ENCODE measurements at regions not wholly inside any gene's neighbourhood (a gene's known extent, or its start where the extent isn't known, plus 50 kb on each side); places are given as distances from the start of the nearest gene placed in this dataset.

- Histone ChIP-seq H3K9me3 (no peaks in the 10 kb centered on the region), H3K4me1 (no peaks in the 10 kb centered on the region), H3K4me3 (no peak overlapping the region), H3K27ac (no peak overlapping the region), H3K27me3 (peaks cover 0 to 37% (median 5%) of the 10 kb centered on the region in 3 donors), H3K36me3 (no peaks in the 10 kb centered on the region)
- 83 to 85% methylated on average over 13 of the region's 13 CpGs for WGBS, 2 donors
- TF ChIP-seq CTCF (IDR thresholded peaks at IDR 0.05) (no peak), POLR2A (IDR thresholded peaks at IDR 0.05) (no peak), POLR2AphosphoS5 (IDR thresholded peaks at IDR 0.05) (no peak), EP300 (IDR thresholded peaks at IDR 0.05) (no peak)
- intact Hi-C loops (cut with DNase I), result no loop called here
- no peak for DNase-seq
Observed at GRCh38 chr11:119976805-119977560, 160.9 kb downstream of the TRIM29 start.

GRCh38 chr11:119975561-119976152 lies 162.3 kb downstream of the TRIM29 start:
- WGBS, 2 donors, result 38 to 78% methylated on average over 15 of the region's 15 CpGs
- no peaks in the 10 kb centered on the region for H3K4me1 ChIP-seq
- H3K27me3 ChIP-seq, result peaks cover 0 to 37% (median 5%) of the 10 kb centered on the region in 3 donors
- TF ChIP-seq POLR2AphosphoS5 (IDR thresholded peaks at IDR 0.05) (no peak), CTCF (IDR thresholded peaks at IDR 0.05) (no peak), EP300 (IDR thresholded peaks at IDR 0.05) (no peak), POLR2A (IDR thresholded peaks at IDR 0.05) (no peak)
- no peaks in the 10 kb centered on the region for H3K36me3 ChIP-seq
- DNase-seq, result no peak
- H3K27ac ChIP-seq, result no peak overlapping the region
- H3K4me3 ChIP-seq, result no peak overlapping the region
- intact Hi-C loops (cut with DNase I), result no loop called here
- no peaks in the 10 kb centered on the region for H3K9me3 ChIP-seq

DNA sequence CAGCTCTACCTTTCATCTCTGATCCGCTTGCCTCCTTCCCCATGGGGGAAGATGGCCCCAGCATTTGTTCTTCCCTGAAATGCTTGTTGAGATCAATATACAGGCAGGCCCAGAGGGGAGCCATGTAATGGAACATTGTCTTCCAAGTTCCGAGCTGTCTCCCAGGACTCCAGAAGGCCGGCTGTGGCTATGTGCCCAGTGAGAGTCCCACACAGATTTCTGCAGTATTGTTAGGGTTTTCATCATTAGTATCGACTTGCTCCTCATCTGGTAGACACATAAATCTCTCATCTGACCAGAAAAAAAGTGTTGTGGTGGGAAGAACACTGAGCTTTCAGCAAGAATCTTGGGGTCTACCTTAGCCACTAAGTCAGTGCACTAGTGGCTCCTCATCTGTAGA lies 163.4 kb downstream of the TRIM29 start:
- peaks cover 0 to 30% (median 5%) of the 10 kb centered on the region in 3 donors for H3K27me3 ChIP-seq
- intact Hi-C loops (cut with DNase I), result no loop called here
- 80 to 91% methylated on average over 4 of the region's 4 CpGs for WGBS, 2 donors

DNA sequence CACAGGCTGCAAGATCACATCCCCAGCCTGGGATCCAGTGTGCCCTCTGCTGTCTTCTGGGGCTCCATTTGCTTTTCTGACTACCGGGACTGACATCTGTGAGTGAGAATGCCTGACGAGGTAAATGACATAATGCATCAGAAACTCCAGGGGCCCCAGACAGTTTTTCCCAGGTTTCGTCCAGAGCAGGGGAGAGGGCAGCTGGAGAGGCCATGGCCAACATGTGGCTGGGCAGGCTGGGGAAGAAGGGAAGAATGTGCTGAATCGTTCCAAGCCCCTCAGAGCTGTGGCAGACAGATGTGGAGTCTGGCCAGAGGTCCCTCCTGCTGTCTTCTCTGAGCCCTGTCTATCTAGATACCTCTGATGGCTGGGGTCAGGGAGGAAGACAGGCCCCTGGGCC lies 163.9 kb downstream of the TRIM29 start:
- H3K4me1 ChIP-seq, result no peaks in the 10 kb centered on the region
- H3K36me3 ChIP-seq, result no peaks in the 10 kb centered on the region
- H3K27me3 ChIP-seq, result peaks cover 0 to 25% (median 5%) of the 10 kb centered on the region in 3 donors
- H3K4me3 ChIP-seq, result no peak overlapping the region
- intact Hi-C loops (cut with DNase I), result no loop called here
- no peaks in the 10 kb centered on the region for H3K9me3 ChIP-seq
- no peak overlapping the region for H3K27ac ChIP-seq
- 70 to 79% methylated on average over 4 of the region's 4 CpGs for WGBS, 2 donors
- TF ChIP-seq POLR2AphosphoS5 (IDR thresholded peaks at IDR 0.05) (no peak), POLR2A (IDR thresholded peaks at IDR 0.05) (no peak), CTCF (IDR thresholded peaks at IDR 0.05) (no peak), EP300 (IDR thresholded peaks at IDR 0.05) (no peak)
- no peak for DNase-seq

More for the DNA sequence above, 163.4 kb downstream of the TRIM29 start:
- TF ChIP-seq POLR2A (IDR thresholded peaks at IDR 0.05), result no peak
- TF ChIP-seq EP300 (IDR thresholded peaks at IDR 0.05), result no peak
- TF ChIP-seq POLR2AphosphoS5 (IDR thresholded peaks at IDR 0.05), result no peak
- no peak for TF ChIP-seq CTCF (IDR thresholded peaks at IDR 0.05)
- Histone ChIP-seq H3K4me3 (no peak overlapping the region), H3K4me1 (no peaks in the 10 kb centered on the region), H3K36me3 (no peaks in the 10 kb centered on the region), H3K27ac (no peak overlapping the region), H3K9me3 (no peaks in the 10 kb centered on the region)
- no peak for DNase-seq
